ENCODE measurements at regions not wholly inside any gene's neighbourhood (a gene's known extent, or its start where the extent isn't known, plus 50 kb on each side); places are given as distances from the start of the nearest gene placed in this dataset.

GRCh38 chr3:30333903-30334302, 272.5 kb upstream of the TGFBR2 start:
- DNase-seq: no peak

DNA sequence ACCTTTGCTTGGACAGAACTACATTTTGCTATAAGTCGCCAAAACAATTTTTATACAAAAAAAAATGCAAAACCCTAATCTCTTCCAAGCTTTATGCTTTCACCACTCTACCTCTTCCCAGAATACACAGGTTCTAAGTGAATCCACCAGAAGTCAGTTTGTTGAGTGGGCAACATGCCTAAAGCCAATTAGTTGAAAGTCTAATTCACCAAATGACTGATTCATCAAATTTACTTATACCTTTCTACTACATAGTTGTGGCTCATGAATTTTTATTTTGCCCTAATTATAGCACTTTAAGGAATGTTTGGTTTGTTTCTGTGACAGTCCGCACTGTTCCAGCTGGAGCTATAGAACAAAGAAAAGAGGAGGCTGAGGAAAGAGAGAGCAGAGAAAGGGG, 265.9 kb upstream of the TGFBR2 start:
- no peak for DNase-seq

DNA sequence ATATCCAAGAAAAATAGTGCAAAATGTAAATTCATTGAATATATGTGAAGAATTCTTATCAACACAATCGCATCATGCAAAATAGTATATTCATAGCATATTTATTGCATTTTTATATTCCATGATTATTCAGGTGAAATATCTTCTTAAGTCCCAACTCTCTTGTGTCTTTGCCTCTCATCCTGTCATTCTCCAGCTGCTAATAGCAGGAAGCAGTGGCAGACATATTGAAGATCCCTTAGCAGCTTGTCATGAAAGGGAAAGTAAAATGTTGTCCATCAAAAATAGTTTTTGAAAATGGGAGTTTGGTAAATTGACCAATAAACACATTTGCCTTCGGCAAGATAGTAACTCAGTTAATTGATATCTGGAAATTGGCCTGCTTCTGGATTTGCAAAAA, 265.3 kb upstream of the TGFBR2 start:
- DNase-seq: no peak

GRCh38 chr3:30341851-30342250, 264.6 kb upstream of the TGFBR2 start:
- DNase-seq: no peak

DNA sequence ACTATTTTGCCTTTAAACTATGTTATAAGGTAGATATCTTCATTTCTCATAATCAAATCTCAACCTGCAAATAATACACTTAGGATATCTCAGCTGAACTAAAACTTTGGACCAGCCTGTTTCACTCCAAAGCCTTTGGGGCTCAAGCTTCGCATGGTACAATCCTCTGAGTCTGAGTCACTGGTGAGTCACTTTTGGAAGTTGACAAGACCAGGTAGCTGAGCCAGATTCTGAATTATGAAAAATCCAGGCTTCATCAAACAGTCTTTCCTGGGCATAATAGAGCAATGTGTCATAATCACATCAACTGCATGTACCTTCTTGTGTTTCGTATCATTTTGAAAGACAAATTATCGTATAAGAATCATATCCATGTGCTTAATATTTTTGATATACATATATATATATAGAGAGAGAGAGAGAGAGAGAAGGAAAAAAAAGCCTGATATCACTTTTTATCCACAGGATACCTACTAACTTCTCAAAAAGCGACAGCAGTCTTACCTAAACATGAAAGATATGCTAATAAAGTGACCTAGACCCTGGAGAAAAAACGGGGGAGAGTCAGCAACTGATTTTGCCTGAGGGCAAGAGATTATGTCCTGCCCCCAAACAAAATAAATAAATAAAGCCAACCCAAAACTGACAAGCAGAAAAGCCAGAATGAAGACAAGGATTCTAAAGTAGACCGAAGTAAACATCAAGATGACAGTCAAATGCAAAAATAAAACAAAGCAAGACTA, 263.9 kb upstream of the TGFBR2 start:
- DNase-seq: no peak

DNA sequence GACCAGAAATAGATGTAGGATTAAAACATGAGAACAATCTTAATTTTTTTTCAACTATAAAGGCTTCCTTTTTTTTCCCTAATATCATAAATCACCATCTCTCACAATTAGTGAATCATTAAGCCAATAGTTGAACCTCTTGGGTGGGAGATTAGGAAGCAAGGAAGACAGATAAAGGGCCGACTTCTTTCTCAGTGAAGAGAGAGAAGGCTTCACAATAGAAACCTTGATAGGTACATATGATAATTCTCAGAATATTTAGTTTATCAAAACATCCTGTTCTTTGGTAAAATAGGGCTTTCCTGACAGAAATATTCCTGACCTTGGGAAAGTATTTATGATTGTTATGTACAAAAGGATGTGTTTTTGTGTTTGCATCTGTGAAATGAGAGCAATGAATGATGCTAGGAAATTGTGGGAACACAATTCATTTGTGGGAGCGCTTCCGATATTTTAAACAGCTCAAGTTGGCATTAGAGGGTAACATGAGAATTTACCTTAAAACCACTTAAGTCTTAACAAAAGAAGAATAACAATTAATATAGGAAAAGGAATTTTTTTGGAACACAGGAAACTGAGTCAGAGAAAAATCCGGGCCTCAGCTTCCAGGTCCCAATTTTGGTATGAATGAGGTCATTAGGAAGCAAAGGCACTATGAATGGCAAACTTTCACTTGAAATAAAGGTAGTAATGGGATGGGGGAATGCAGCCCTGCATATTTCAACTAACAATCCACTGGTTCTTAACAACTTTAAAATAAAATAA, 263.2 kb upstream of the TGFBR2 start:
- DNase-seq: no peak

DNA sequence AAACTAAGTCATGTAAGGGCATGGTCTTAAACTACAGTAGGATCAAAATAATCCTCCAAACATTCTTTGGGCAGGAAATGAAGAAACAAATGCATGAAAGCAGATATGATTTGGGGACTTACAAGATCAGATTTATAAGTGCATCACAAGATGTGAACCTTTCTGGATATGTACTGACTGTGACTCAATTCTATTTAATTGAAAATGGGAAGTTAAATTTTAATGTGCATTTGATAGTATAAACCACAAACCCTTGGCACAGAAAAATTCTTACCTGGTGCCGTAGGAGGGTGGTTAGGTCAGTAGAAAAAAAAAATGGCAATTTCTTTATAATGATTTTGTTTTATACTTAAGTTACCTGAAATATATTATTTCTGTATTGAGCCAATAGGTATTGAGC, 262.5 kb upstream of the TGFBR2 start:
- no peak for DNase-seq

DNA sequence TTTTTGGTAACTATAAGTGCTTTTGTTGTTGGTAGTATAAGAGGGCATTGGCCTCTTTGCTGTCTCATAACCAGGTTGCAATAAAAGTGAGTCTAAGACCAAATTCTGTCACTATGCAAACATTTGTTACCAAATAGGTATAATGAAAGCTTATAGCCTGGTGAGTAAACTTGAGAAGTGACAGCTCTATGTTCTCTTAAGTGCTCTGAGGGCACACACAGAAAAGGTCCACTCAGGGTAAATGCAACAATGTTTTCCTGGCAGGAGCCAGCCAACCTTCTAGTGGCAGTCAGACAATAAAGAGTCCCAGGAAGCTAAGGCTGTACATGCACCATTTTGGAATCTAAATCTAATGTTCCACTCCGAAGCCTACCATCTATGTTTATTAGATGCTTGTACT, 262.1 kb upstream of the TGFBR2 start:
- no peak for DNase-seq

DNA sequence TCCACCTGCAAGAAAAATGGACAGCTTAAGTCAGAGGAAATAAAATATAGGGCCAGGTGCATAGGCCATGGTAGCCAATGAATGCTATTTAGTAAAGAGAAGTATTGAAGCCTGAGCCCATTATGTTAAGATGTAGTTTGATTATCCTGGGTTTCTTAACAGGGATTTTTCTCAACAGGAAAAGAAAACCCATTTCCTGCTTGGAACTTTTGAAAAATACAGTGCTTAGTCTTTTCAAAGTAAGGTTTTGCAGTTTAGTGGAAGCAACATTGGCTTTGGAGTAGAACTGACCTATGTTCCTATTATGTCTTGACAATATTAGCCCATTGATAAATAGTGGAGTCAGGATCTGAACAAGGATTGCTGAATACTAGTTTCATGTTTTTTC, 259.5 kb upstream of the TGFBR2 start:
- no peak for DNase-seq

GRCh38 chr3:30347679-30348216, 258.7 kb upstream of the TGFBR2 start:
- DNase-seq: no peak

GRCh38 chr3:30349507-30349906, 256.9 kb upstream of the TGFBR2 start:
- no peak for DNase-seq

DNA sequence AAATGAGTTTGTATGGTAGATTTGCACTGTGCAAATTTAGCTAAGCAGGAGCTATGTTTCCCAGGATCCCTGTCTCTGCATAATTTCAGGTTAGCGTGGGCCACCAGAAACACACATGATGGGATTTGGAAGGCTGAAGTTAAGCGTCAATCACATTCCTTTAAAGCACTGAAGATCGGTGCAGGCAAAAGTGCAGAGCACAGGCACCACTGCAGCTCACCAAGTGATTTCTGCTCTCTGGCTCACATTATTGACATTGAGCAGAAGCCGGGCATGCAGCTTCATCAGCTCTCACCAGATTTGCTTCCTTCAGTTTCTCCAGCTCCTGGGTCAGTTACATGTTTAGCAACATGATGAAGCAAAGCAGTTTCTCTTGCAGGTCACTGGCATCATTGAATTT, 256.4 kb upstream of the TGFBR2 start:
- no peak for DNase-seq

GRCh38 chr3:30350901-30351300, 255.5 kb upstream of the TGFBR2 start:
- DNase-seq: no peak

DNA sequence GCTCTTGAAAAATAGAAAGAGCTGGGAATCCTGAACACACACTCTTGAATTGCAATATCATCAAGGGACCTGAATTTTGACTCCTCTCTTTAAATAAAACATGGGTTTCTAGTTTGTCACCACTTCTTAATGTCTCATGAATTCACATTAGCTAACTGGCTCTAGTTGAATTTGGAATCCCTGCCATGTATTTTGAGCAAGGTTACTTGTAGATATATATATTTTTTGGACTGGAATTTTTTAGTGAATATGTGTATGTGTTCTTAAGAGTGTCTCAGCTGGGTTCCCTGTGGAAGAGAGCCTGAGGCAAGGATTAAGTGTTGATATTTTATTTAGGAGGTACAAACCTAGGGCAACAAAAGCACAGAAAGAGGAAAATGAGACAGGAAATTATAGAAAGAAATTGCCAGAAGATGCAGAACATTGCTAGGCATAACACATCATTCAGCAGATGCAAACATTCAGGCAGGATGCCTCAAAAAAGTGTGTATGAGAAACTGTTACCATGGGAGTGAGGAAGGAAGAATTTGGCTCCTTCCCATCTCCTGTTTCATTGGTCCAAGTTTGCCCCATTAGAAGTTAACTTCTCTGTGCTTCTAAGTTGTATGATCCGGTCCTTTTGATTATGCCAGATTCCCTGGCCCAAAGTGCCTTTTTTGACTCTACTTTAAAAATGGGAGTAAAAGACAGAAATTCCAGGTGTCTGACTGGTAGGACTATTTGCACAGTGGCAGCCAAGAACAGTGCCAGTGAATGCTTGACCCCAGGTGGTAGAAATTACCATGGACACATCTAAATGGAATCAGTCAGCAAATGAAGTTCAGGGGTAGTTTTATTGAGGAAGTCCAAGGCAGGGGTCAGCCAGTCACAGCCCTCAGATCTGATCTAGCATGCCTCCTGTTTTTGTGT, 253.7 kb upstream of the TGFBR2 start:
- no peak for DNase-seq

DNA sequence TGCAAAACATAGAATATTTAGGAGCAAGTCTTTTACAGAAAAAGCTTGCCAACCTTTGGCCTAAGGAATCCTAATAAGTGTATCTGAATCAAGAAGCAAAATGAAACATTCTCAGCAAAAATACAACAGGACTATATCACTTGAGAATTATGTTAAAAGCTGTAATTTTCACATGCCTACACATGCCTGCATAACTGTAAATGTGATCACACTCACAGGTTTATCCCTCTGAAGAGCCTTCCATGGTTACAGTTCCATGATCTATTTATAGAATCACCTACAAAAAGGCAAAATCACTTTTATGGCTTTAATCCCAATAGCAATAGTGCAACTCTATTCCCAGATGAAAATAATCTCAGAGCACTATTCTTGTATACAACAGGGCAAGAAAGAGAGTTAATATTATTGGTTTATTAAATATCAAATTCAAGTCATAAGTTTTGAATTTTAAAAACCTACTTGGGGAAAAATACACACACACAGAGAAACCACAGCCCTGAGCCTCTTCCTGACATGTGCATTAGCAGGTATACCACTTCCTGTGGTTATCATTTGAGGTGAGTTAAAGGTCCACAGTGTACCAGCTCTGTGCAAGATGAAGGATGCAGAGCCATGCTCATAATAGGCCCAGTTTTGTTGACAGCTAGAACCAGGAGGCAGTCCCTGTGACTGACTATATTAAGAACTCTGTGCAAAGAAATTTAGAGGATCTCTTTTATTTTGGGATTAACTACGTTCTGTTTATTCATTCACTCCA, 252.5 kb upstream of the TGFBR2 start:
- DNase-seq: no peak

- DNase-seq: no peak
Measured at GRCh38 chr3:30354513-30354912, 251.9 kb upstream of the TGFBR2 start.

GRCh38 chr3:30354972-30355371, 251.4 kb upstream of the TGFBR2 start:
- no peak for DNase-seq

DNA sequence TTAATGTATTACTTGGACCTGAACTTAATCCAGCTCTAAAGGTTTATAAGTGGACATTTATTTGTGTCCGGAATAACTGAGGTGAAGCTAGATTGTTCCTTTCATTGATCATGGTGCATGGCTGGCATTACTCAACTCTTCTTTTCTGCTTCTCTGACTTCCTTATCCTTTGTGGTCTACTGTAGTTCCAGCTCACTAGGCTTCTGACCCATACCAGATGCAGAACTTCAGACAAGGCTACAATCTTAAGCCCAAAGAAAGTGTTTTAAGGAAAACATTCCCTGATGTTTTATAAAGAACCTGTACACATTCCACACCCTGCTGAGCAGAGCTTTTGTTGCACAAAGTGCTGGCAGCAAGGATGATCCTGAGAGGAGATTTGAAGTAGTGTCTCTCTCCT, 250.8 kb upstream of the TGFBR2 start:
- DNase-seq: no peak

- DNase-seq: no peak
Measured at GRCh38 chr3:30356866-30357753, 249.3 kb upstream of the TGFBR2 start.

- DNase-seq: no peak
Measured at GRCh38 chr3:30357897-30358296, 248.5 kb upstream of the TGFBR2 start.

GRCh38 chr3:30358871-30359270, 247.5 kb upstream of the TGFBR2 start:
- no peak for DNase-seq

Data from occipital lobe (tissue), 1 donor.